ENCODE measurements at regions not wholly inside any gene's neighbourhood (a gene's known extent, or its start where the extent isn't known, plus 50 kb on each side); places are given as distances from the start of the nearest gene placed in this dataset.
"Not testable (repeated sequence)": the region's sequence is repeated elsewhere in the genome, so short reads cannot be mapped to it uniquely, and the experiment has no call there.

DNA sequence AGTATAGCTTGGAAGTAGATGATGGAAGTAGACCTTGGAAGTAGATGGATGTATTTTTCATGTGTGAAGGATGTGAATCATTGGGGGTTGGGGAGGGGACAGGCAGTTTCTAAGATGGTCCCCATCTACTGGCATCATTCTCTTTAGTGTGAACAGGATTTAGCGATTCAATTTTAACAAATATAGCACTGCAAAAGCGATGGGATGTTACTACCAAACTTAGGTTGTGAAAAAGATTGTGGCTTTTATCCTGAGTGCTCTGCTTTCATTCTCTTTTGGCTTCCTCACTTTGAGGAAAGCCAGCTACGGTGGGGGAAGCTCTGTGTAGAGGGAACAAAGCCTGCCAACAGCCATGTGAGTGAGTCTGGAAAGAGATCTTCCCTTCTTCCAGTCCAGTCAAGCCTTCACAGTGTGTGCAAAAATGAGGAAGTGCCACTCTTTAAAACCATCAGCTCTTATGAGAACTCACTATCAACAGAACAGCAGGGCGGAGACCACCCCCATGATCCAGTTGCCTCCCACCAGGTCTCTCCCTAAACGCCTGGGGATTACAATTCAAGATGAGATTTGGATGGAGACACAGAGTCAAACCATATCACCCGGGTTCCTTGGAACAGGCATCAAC lies 441.4 kb downstream of the SH3GL2 start:
- DNase-seq (ENCODE audit: low read depth in 2 of 3, low spot score in 1 of 3), result no peak

DNA sequence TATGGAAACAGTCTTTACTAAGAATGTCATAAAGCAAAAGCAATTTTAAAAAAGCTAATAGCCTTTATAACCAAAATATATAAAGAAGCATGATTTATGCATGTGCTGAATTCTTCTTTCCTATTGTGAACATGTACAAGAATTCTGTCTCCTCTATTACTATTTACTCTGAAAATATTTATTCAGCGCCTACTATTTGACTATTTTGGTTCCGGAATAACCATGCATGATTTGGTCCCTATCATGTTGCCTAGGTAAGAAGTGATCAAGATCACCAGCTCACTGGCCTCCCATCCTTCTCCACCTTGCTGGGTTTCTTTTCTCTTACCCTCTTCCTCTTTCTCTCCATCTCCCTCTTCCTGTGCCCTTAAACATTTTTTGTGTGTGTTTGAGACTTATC lies 443.8 kb downstream of the SH3GL2 start:
- DNase-seq (ENCODE audit: low read depth in 2 of 3, low spot score in 1 of 3), result no peak

DNA sequence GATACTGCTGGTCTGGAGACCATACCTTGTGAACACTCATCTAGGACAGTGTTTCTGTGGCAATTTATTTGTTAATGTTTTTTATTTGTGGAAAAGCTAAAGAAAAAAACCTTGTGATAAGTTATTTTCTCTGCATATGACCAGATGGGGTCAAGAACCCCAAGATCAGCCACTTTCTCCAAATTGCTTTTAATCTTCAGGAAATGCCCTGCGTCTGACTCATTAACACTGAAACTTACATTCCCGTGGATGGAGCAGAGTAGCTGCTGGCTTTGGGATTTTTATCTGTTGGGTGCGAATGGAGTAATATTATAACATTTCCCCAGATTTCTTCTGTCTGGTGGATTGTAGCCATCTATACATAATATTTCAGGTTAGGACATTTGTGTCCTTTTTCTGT lies 444.5 kb downstream of the SH3GL2 start:
- DNase-seq (ENCODE audit: low read depth in 2 of 3, low spot score in 1 of 3), result no peak

DNA sequence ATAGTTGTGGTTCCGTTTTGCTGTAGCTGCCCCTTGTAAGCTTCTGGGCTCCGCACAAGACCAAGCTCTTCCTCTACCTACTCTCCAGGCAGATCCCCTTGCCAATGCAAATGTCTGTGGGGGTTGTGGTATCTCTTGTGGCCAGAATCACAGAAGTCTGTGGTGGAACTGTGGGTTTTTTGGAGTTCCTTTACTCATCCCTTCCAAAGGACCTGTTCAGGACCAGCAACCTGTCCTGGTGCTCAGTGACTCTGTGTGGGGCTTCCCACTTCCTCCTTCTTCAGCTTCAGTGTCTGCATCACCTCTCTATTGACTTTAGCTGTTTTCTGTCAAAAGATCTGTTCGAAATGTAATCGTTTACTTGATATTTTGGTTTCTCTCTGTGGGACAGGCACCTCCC lies 441.3 kb upstream of the ADAMTSL1 start:
- no peak for DNase-seq (ENCODE audit: low read depth in 2 of 3, low spot score in 1 of 3)

DNA sequence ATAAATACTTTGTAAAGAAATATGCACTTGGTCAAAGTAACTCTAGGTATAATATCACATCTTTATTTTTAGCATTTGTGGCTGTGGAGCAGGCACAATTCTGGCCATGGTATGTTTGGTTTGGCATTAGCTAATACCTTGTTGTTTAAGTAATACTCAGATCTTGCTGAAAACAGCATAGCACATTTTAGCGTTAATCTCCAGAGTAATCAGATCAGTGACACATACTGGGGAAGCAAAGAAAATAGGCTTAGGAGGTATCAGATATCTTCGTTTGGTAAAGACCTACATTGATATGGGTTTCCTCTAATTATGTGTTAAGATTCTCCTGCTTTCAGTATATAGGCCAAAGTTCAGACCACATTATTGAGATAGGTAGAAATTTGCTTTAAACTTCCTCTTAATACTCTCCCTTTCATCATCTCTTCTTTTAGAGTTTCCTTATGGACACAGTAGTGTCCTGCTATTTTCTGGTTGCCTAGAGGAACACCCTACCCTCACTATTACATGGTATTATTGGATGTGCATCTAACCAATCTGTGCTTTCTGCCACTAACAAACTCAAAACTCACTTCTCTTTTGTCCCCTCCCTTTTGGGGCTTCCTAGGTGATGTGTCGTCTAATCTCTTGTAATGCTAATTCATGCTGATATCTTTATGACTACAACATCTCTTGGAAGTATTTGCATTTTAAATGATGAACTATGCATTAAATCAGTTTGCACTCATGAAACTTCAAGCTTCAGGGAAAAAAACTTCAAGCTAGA lies 437.3 kb upstream of the ADAMTSL1 start:
- no peak for DNase-seq (ENCODE audit: low read depth in 2 of 3, low spot score in 1 of 3)

DNA sequence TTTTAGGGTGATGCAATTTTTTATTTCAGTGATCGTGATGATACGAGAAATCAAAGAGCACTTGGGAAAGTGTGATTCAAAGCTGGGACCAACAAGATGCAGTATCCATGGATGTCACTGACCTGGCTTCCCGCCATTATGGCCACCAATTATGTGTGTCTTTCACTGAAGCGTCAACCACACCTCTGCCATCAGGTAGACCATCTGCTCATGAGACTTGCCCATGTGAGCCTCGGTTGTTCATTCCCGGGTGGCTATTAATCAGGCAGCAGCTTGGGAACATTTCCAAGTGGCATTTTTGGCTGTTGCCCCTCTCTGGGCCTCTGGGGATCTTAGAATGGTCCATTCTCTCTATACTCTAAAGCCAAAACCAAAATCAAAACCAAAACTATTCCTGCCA lies 436.0 kb upstream of the ADAMTSL1 start:
- DNase-seq (ENCODE audit: low read depth in 2 of 3, low spot score in 1 of 3), result no peak

DNA sequence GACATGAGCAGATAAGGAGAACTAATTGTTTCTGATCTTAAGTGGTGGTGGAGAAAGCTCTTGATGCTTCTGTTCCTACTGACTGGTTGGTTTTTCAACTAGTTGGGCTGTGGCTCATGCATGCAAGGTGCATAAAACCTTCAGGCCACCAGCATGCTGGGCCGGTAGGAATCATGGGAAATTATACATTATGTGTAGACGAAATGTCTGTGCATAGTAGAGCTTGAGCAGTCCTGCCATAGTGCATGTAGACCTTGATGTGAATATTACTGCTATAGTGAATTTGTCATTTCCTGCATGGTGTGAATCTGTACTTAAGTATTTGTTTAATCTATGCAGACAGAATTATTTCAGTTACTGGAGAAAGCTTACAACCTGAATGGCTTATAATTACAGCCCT lies 433.6 kb upstream of the ADAMTSL1 start:
- DNase-seq (ENCODE audit: low read depth in 2 of 3, low spot score in 1 of 3), result no peak

DNA sequence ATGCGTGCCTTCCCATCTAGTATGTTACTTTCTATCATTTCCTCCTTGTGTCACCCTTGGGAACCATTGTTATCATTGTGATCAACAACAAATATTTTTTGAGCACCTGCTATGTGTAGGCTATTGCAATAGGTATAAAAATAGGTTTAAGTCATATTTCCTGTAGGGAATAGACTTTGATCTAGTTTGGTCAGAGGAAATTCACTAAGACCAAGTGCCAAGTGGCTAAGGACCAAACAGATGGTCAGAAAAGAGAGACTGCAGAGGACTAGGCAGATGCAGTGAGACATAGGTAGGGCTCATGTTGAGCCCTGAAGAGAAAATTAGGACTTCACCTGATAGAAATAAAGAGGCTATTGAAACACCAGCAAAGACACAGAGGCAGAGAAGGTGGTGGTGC lies 430.0 kb upstream of the ADAMTSL1 start:
- no peak for DNase-seq (ENCODE audit: low read depth in 2 of 3, low spot score in 1 of 3)

DNA sequence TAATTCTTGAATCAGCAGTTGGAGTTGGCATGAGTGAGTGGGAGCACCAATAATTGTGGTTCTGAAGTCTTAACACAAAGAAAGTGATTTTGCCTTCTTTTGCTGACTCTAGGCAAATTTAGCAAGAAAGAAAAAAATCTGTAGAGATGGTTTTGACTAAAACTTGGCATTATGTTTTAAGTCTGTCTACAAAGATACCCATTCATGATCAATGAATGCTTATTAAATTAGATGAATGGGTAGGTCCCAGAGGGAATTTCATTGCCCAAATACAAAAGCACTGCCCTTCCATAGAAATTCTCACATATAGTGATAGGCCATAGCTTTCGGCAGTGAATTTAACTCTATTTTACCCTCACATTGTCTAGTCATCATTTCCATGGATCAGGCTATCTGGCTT lies 428.6 kb upstream of the ADAMTSL1 start:
- DNase-seq (ENCODE audit: low read depth in 2 of 3, low spot score in 1 of 3), result no peak

DNA sequence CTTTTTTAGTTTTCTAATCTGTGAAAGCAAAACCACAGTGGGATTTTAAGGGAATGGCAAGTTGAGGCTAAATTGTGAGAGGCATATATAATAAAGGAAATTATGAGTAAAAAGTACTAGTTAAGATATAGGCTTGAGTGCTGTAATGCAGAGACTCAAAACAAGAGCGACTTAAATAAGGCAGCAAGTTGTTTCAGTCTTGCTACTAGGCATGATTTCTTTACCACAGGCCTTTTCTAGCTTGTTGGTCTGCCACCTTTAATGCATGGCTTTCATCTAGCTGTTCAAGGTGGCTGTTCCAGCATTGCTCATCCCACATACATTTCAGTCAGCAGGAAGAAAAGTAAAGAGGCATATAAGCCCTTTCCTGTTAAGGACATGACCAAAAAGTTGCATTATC lies 427.9 kb upstream of the ADAMTSL1 start:
- no peak for DNase-seq (ENCODE audit: low read depth in 2 of 3, low spot score in 1 of 3)

DNA sequence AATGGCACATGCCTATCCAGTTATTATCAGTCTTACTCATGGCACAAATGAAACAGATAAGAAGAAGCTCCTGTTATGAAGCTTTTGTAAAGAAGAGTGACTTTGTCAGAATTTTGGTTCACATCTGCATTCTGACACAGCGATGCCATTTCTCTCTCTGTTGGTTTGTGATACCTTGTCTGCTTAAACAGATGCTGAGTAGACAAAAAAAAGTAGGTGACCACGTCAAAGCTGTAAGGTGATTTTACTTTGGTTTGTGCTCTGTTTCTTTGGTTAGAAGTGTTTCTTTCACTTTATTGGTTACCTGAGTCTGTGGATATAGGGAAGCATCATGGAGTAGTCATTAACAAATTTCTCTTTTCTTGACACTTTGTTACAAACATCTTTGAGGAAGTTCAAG lies 422.3 kb upstream of the ADAMTSL1 start:
- DNase-seq (ENCODE audit: low read depth in 2 of 3, low spot score in 1 of 3), result no peak

DNA sequence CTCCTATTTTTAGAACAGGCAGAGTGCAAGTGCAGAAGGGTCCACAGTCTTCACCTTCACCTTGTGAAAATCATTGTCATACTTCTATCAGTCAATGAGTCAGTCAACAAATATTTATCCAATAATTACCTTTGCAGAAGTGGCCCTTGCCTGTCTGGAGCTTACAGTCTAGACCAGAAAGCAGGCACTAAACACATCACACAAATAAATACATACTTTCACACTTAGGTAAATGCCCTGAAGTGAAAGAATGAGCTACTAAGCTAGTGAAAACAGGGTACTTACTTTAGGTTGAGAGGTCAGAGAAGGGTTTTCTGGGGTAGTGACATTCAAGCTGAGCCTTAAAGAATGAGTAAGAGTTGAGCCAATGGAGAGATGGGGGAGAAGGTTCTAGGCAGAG lies 421.9 kb upstream of the ADAMTSL1 start:
- no peak for DNase-seq (ENCODE audit: low read depth in 2 of 3, low spot score in 1 of 3)

DNA sequence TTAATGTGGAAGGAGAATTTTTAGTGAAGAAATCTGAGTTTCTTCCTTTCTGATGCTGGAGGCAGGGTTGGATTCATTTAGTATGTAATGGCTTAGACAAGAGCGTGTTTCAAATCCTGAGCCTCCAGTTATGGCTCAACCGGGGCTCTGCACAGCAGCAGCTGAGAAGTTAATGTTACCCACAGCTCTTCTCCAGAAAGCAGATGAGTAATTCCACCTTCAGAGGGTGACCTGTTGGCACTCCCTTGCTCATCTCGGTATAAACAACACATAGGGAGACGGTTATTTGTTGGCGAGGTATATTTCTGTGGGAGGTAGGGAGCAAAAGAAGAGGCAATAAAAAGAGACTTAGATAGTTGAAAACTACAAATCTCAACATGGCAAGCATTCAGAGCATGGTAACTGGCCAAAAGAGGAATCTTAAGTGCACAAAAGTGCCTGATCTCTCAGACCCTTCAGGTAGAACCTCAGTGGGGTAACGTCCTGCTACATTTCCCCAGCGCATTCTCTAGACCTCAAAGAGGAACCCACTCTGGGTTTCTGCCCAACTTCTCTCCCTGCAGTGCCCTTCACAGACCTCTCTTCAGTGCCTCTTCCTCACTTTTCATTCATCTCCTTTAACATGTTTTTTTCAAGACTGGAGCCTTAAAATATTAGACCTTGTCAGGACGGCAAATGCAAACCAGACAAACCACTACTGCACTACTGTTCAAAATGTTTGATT lies 417.5 kb upstream of the ADAMTSL1 start:
- DNase-seq (ENCODE audit: low read depth in 2 of 3, low spot score in 1 of 3), result no peak

DNA sequence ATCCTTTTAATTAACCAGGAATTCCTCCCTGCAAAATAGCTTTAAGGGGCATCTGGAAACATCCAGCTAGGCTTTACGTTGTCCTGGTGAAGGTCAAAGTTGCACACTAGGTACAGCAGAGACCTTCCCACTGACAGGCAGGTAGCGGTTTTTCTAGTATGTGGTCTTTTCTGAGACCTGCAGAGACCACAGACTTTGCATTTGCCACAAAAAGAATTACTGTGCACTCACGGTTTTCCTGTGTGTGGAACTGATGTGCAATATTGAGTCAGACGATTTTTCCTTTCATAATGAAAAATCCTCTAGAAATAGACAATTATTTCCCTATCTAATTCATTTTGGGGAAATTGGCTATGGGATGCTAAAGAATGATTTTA lies 417.0 kb upstream of the ADAMTSL1 start:
- no peak for DNase-seq (ENCODE audit: low read depth in 2 of 3, low spot score in 1 of 3)

DNA sequence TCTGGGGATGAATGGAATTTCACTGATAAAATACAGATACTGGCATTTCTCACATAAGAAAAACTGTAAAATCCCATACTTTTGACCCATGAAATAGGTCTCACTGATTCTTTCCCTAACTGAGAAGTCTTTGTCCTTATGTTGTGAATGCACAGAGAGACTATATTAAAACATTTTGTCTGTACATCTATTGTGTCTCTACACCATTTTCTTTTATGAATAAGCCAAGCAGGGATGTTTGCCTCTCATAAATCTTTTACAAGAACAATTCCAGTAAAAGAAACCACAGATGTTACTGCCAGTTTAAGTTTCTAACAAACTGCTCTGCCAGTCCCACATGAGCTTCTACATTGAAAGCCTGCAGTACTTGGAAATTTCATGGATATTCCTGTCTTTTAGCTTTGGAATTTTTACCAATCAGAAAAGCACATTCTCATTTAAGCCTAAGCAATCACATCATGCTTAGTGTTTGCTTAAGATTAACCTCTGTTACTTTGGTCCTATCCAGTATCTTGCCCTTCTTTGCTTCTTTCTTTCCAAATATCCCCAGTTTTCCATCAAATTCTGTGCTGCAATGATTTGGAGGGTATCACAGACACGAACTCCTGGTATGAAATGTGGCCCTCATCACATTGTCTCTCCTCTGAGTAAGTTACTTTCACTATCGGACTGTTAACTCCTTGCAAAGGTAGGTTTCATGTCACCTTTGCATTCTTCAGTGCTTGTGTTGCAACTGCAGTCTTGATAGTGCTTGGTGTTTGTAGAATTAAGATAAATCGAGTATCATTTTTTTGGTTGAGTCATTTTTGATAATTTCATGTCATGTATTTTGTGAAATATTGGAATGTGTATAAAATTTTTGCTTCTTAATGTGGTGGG lies 415.1 kb upstream of the ADAMTSL1 start:
- DNase-seq (ENCODE audit: low read depth in 2 of 3, low spot score in 1 of 3), result no peak

DNA sequence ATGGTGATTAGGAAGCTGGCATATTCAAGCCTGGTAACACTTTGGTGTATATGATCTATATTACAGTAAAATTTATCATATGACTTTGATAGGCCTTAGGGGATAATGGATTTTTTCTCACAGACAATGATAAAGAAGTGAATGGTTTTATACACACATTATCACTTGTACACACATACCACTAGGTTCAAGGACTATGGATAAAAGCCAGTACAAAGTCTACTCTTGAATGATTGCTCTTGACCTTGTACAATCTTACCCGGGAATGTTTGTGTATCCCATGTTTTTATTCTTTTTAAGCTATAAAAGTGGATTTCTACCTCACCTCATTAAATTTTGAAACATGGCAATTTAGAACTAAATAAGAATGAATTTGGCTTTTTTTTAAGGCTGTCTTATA lies 414.5 kb upstream of the ADAMTSL1 start:
- DNase-seq (ENCODE audit: low read depth in 2 of 3, low spot score in 1 of 3), result no peak

DNA sequence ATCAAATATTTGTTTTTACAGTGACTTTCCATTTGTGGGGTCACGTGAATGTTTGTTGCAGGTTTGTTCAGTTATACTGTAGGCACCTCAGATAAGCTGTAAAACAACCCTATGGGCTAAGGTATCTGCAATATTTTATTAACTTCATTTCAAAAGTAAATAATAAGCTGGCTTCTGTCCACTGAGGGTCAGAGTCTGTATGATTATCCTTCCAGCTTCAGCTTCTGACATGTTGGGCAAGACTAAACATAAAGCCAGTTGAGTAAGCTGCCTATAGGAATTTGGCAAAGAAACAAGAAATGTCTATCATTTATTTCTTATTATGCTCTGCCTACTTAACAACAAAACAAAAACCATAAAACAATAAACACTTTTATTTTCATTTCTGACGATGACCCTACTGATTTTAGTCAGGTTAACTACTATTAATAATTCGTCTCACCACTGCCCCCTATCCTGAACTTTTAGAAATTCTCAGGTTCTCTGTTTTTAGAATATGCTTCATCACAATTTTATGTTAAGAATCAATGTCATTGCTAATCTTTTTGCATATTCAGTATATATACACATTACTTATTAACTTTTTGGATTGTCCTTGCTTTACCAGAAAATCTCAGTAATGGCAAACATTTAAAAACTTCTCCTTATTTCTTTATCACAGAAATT lies 413.6 kb upstream of the ADAMTSL1 start:
- DNase-seq (ENCODE audit: low read depth in 2 of 3, low spot score in 1 of 3), result no peak

DNA sequence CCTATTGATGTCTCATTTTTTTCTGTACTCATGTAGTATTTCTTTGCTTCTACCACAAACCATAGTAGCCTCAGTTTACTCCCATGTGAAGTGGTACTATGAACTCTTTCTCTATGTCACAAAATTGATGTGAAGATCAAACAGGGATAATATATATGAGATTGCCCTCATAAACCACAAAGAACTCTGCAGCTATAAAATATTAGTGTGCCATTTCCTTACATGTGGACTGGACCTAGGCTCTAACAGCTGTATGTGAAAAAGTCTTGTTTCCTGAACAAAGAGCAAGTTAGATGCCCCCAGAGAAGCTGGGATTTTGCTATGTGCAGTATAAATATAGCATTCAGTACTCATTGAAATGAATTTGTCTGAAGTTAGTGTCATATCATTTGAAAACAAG lies 412.6 kb upstream of the ADAMTSL1 start:
- DNase-seq (ENCODE audit: low read depth in 2 of 3, low spot score in 1 of 3), result no peak

DNA sequence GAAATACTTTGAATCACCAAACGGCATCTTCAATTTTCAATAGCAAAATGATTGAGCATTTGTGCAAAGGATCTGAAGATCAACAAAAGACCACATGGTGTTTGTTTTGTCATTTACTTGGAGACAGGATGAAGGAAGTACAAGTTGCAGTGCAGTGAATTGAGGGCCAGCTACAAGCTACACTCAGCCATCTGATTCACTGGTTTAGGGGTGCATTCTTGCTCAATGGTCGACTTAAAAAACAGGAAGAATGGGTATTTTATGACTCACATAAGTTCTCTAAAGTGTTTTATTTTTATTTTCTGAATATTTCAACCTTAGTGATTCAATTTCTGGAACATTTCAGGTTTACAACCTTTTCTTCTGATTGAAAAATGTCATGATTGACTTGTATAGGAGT lies 412.1 kb upstream of the ADAMTSL1 start:
- DNase-seq (ENCODE audit: low read depth in 2 of 3, low spot score in 1 of 3), result no peak

DNA sequence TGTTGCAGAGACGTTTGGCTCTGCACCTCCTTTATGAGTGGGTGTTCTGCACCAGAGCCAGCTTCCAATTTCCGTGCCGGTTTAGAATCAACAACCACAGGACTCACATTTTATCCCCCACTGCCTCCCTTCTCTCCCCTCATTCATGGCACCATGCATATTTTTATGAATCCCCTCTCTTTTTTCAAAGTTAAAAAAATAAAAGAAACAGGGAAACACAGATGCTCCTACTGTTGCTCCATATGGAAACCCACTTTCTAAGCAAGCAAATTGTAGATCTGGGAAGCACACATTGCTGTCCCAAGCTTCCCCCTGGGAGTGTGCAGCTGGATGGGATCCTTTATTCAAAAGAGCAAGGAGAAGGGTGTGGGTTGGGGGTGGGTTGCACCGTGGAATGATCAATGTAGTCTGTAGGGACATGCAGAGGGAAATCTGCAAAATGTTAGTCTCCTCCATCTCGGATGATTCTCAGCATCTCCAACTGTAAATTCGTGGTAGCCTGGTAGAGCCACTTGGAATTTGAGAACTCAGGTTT lies 410.0 kb upstream of the ADAMTSL1 start:
- no peak for DNase-seq (ENCODE audit: low read depth in 2 of 3, low spot score in 1 of 3)

DNA sequence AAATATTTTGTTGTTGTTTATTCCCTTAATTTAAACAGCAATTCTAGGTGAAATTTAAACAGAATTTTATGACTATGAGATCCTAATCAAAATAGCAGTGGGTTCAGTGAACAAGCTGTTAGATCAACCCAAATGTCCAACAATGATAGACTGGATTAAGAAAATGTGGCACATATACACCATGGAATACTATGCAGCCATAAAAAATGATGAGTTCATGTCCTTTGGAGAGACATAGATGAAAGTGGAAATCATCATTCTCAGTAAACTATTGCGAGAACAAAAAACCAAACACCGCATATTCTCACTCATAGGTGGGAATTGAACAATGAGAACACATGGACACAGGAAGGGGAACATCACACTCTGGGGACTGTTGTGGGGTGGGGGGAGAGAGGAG lies 407.3 kb upstream of the ADAMTSL1 start:
- DNase-seq (ENCODE audit: low read depth in 2 of 3, low spot score in 1 of 3), result not testable (repeated sequence)
